H9 (cell line): ENCODE measurements at regions not wholly inside any gene's neighbourhood (a gene's known extent, or its start where the extent isn't known, plus 50 kb on each side); places are given as distances from the start of the nearest gene placed in this dataset.

Experiments used
- DNase-seq: peaks from one replicate; pipeline ENCODE4 v3.0.0-alpha.2; 2017
- H2AFZ ChIP-seq: one replicate; pipeline ENCODE4 v1.6.1; 2013; ENCODE audit warnings: mild to moderate bottlenecking, low read length, control low read depth, moderate library complexity
- H2AK5ac ChIP-seq: 2 replicates; pipeline ENCODE4 v1.6.1; 2013; ENCODE audit warnings: low read length, control low read depth, mixed read lengths; ENCODE audit not compliant: insufficient read length
- H2BK120ac ChIP-seq: one replicate; pipeline ENCODE4 v1.6.1; 2013; ENCODE audit warnings: low read depth, mild to moderate bottlenecking, low read length, control low read depth, inconsistent platforms; ENCODE audit not compliant: poor library complexity, severe bottlenecking
- H2BK12ac ChIP-seq: 2 replicates; pipeline ENCODE4 v1.6.1; 2013; ENCODE audit warnings: low read length, control low read depth, mixed read lengths, low read depth; ENCODE audit not compliant: insufficient read length
- H2BK15ac ChIP-seq: 2 replicates; pipeline ENCODE4 v1.6.1; 2013; ENCODE audit warnings: low read depth, low read length, control low read depth
- H2BK20ac ChIP-seq: one replicate; pipeline ENCODE4 v1.6.1; 2013; ENCODE audit warnings: low read depth, mild to moderate bottlenecking, low read length, control low read depth, inconsistent platforms; ENCODE audit not compliant: poor library complexity, severe bottlenecking
- H2BK5ac ChIP-seq: 2 replicates; pipeline ENCODE4 v1.6.1; 2013; ENCODE audit warnings: low read length, control low read depth, mixed read lengths; ENCODE audit not compliant: insufficient read length
- H3K14ac ChIP-seq: 2 replicates; pipeline ENCODE4 v1.6.1; 2013; ENCODE audit warnings: low read length, control low read depth; ENCODE audit not compliant: insufficient read depth
- H3K18ac ChIP-seq: 2 replicates; pipeline ENCODE4 v1.6.1; 2013; ENCODE audit warnings: low read depth, mild to moderate bottlenecking, mixed read lengths, low read length, control low read depth; ENCODE audit not compliant: insufficient read length
- H3K23ac ChIP-seq: 2 replicates; pipeline ENCODE4 v1.6.1; 2013; ENCODE audit warnings: low read length, control low read depth, mixed read lengths, low read depth; ENCODE audit not compliant: insufficient read length
- H3K23me2 ChIP-seq: 2 replicates; pipeline ENCODE4 v1.6.1; 2013; ENCODE audit warnings: low read depth, mild to moderate bottlenecking, mixed read lengths, low read length, control low read depth; ENCODE audit not compliant: insufficient read length, poor library complexity, severe bottlenecking
- H3K27ac ChIP-seq: 2 replicates; pipeline ENCODE4 v1.5.1; 2013; ENCODE audit warnings: low read length, control low read depth, mixed read lengths, low read depth; ENCODE audit not compliant: insufficient read length
- H3K27me3 ChIP-seq: 2 replicates; pipeline ENCODE4 v1.6.1; 2013; ENCODE audit warnings: low read length, control low read depth, inconsistent platforms; ENCODE audit not compliant: insufficient read depth
- H3K4ac ChIP-seq: 2 replicates; pipeline ENCODE4 v1.6.1; 2013; ENCODE audit warnings: low read depth, mild to moderate bottlenecking, control low read depth, inconsistent platforms, low read length, moderate library complexity
- H3K4me1 ChIP-seq: 2 replicates; pipeline ENCODE4 v1.6.1; 2013; ENCODE audit warnings: low read length, control low read depth, inconsistent platforms; ENCODE audit not compliant: insufficient read depth
- H3K4me2 ChIP-seq: 2 replicates; pipeline ENCODE4 v1.6.1; 2013; ENCODE audit warnings: low read length, control low read depth, mixed read lengths; ENCODE audit not compliant: insufficient read length, insufficient read depth
- H3K56ac ChIP-seq: 2 replicates; pipeline ENCODE4 v1.6.1; 2013; ENCODE audit warnings: low read depth, mild to moderate bottlenecking, mixed read lengths, low read length, control low read depth; ENCODE audit not compliant: insufficient read length
- H3K79me1 ChIP-seq: 2 replicates; pipeline ENCODE4 v1.6.1; 2013; ENCODE audit warnings: low read depth, mild to moderate bottlenecking, moderate library complexity, low read length, control low read depth, inconsistent platforms; ENCODE audit not compliant: insufficient read depth, poor library complexity, severe bottlenecking
- H3K79me2 ChIP-seq: 2 replicates; pipeline ENCODE4 v1.6.1; 2013; ENCODE audit warnings: low read length, control low read depth, inconsistent platforms; ENCODE audit not compliant: insufficient read depth
- H3K9ac ChIP-seq: 2 replicates; pipeline ENCODE4 v1.6.1; 2013; ENCODE audit warnings: low read length, control low read depth, mixed read lengths; ENCODE audit not compliant: insufficient read length; ENCODE audit errors: extremely low read depth
- H3K9me3 ChIP-seq: one replicate; pipeline ENCODE4 v1.6.1; 2013; ENCODE audit warnings: low read depth, low read length, inconsistent platforms; ENCODE audit not compliant: control insufficient read depth
- H3T11ph ChIP-seq: one replicate; pipeline ENCODE4 v1.6.1; 2013; ENCODE audit warnings: mild to moderate bottlenecking, low read length, control low read depth, inconsistent platforms
- H4K20me1 ChIP-seq: one replicate; pipeline ENCODE4 v1.6.1; 2013; ENCODE audit not compliant: control insufficient read depth, insufficient read length, insufficient read depth
- H4K5ac ChIP-seq: 2 replicates; pipeline ENCODE4 v1.6.1; 2013; ENCODE audit warnings: low read depth, mild to moderate bottlenecking, mixed read lengths, low read length, control low read depth; ENCODE audit not compliant: insufficient read length
- H4K8ac ChIP-seq: replicated peaks from 2 replicates; pipeline ENCODE4 v1.6.1; 2013; ENCODE audit warnings: low read length, control low read depth, mixed read lengths, low read depth; ENCODE audit not compliant: insufficient read length
- H4K91ac ChIP-seq: 2 replicates; pipeline ENCODE4 v1.6.1; 2013; ENCODE audit warnings: low read depth, mild to moderate bottlenecking, moderate library complexity, mixed read lengths, low read length, control low read depth; ENCODE audit not compliant: insufficient read length
- H3K27ac Mint-ChIP-seq, 3 experiments: 2 replicates in 2 of 3; 3 replicates in 1 of 3; pipeline ENCODE4 v1.8.0; 2020 to 2021; ENCODE audit warnings: mixed read lengths in 3 of 3, mild to moderate bottlenecking in 1 of 3, moderate library complexity in 1 of 3
- H3K27me3 Mint-ChIP-seq: 2 replicates; pipeline ENCODE4 v1.8.0; 2021; ENCODE audit warnings: low read depth, mild to moderate bottlenecking, moderate library complexity, mixed read lengths
- H3K36me3 Mint-ChIP-seq, 3 experiments: 2 replicates in 2 of 3; 3 replicates in 1 of 3; pipeline ENCODE4 v1.8.0; 2020 to 2021; ENCODE audit warnings: low read depth in 3 of 3, mixed read lengths in 3 of 3; ENCODE audit not compliant: insufficient read depth in 1 of 3
- H3K4me1 Mint-ChIP-seq, 2 experiments: 2 replicates each; pipeline ENCODE4 v1.8.0; 2020; ENCODE audit warnings: mixed read lengths in 2 of 2
- H3K4me3 Mint-ChIP-seq, 2 experiments: 2 replicates in 1 of 2; 3 replicates in 1 of 2; pipeline ENCODE4 v1.8.0; 2020 to 2021; ENCODE audit warnings: mild to moderate bottlenecking in 2 of 2, mixed read lengths in 2 of 2, moderate library complexity in 1 of 2
- H3K9me3 Mint-ChIP-seq, 2 experiments: 2 replicates in 1 of 2; 3 replicates in 1 of 2; pipeline ENCODE4 v1.8.0; 2020; ENCODE audit warnings: mild to moderate bottlenecking in 2 of 2, mixed read lengths in 2 of 2, moderate library complexity in 1 of 2
- WGBS: extraction: QIAGEN DNeasy Blood & Tissue Kit; methylation state at CpG from one replicate; pipeline ENCODE4 v1.1.7; 2013; ENCODE audit warnings: missing lambda C conversion rate, low lambda C conversion rate, mixed read lengths; ENCODE audit not compliant: insufficient read length; ENCODE audit errors: extremely low coverage; 5-methylcytosine and 5-hydroxymethylcytosine counted together
- TF ChIP-seq, protein P1 (sequence below): fragments of 200-600 bp; sonication (generic); conservative IDR thresholded peaks from 3 replicates; pipeline ENCODE4 v1.8.0; 2021; ENCODE audit warnings: antibody characterized with exemption, mild to moderate bottlenecking

DNA sequence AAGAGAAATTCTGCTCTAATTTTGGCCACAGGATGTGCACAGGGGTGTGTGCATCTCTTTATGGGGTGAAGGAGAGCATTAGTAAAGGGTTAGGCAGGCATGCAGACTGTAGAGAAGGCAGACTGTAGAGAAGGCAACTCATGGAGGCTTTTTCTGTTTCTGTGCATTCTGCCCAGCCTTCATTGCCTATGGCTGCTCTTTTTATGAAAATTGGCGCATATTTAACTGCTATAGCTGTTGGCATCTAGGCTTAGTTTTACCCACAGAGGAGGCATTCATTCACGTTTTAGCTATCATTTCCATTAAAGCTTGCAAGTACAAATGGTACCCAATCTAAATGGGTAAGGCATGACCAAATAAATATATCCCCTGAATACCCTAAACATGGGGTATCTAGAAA lies 286.8 kb upstream of the ID4 start:
- Histone ChIP-seq H3K79me2 (no peaks in the 10 kb centered on the region), H3K18ac (no peak overlapping the region), H3K27ac (no peak overlapping the region), H3K79me1 (no peaks in the 10 kb centered on the region), H3K9me3 (no peaks in the 10 kb centered on the region), H2BK120ac (no peak overlapping the region), H2BK20ac (no peak overlapping the region), H3K27me3 (no peaks in the 10 kb centered on the region), H4K8ac (no peak overlapping the region), H2BK15ac (no peak overlapping the region), H3K23me2 (no peaks in the 10 kb centered on the region), H3K23ac (no peak overlapping the region), H3K14ac (no peak overlapping the region), H3K4me2 (no peak overlapping the region), H2BK5ac (no peak overlapping the region), H2BK12ac (no peak overlapping the region), H2AK5ac (no peak overlapping the region), H4K20me1 (no peaks in the 10 kb centered on the region), H3K56ac (no peak overlapping the region), H3K4me1 (no peaks in the 10 kb centered on the region), H3K9ac (no peak overlapping the region), H4K91ac (no peak overlapping the region), H4K5ac (no peak overlapping the region), H3T11ph (no peak overlapping the region), H2AFZ (no peak overlapping the region), H3K4ac (no peak overlapping the region)
- no peak for DNase-seq
- no peaks in the 10 kb centered on the region for H3K27me3 Mint-ChIP-seq
- no peaks in the 10 kb centered on the region; a peak in 1 of 5 replicates for H3K9me3 Mint-ChIP-seq
- TF ChIP-seq, protein P1, sequence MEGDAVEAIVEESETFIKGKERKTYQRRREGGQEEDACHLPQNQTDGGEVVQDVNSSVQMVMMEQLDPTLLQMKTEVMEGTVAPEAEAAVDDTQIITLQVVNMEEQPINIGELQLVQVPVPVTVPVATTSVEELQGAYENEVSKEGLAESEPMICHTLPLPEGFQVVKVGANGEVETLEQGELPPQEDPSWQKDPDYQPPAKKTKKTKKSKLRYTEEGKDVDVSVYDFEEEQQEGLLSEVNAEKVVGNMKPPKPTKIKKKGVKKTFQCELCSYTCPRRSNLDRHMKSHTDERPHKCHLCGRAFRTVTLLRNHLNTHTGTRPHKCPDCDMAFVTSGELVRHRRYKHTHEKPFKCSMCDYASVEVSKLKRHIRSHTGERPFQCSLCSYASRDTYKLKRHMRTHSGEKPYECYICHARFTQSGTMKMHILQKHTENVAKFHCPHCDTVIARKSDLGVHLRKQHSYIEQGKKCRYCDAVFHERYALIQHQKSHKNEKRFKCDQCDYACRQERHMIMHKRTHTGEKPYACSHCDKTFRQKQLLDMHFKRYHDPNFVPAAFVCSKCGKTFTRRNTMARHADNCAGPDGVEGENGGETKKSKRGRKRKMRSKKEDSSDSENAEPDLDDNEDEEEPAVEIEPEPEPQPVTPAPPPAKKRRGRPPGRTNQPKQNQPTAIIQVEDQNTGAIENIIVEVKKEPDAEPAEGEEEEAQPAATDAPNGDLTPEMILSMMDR: no peak
- no peak overlapping the region for H3K4me3 Mint-ChIP-seq
- no peak overlapping the region for H3K27ac Mint-ChIP-seq
- H3K36me3 Mint-ChIP-seq: no peaks in the 10 kb centered on the region
- no CpG with 5 or more reads among the region's 2 CpGs for WGBS
- H3K4me1 Mint-ChIP-seq: peaks cover 0 to 3% of the 10 kb centered on the region in 2 experiments; a peak in 1 of 4 replicates
